ENCODE measurements at regions not wholly inside any gene's neighbourhood (a gene's known extent, or its start where the extent isn't known, plus 50 kb on each side); places are given as distances from the start of the nearest gene placed in this dataset.
"Not testable (repeated sequence)": the region's sequence is repeated elsewhere in the genome, so short reads cannot be mapped to it uniquely, and the experiment has no call there.

GRCh38 chr16:29302433-29302832 is 104.1 kb downstream of the NPIPB11 start:
- H3K4me1 ChIP-seq (ENCODE audit: control insufficient read depth in 1 of 2, insufficient read depth in 2 of 2, low read length in 2 of 2); H3K27ac ChIP-seq (ENCODE audit: low read depth, low read length); H3K9me3 ChIP-seq (ENCODE audit: control insufficient read depth in 1 of 2, low read length in 2 of 2); H3K4me3 ChIP-seq (ENCODE audit: low read depth in 1 of 2, low read length in 2 of 2); H3K9ac ChIP-seq (ENCODE audit: low read depth in 1 of 2, low read length in 2 of 2); H3K27me3 ChIP-seq (ENCODE audit: control insufficient read depth in 1 of 2, insufficient read depth in 2 of 2, low read length in 2 of 2): not testable (repeated sequence)
- H3K36me3 ChIP-seq (ENCODE audit: control insufficient read depth in 1 of 2, insufficient read depth in 2 of 2, low read length in 2 of 2): peaks cover 0 to 15% of the 10 kb centered on the region in 2 donors

GRCh38 chr16:29301662-29302285 is 104.7 kb downstream of the NPIPB11 start:
- H3K4me1 ChIP-seq (ENCODE audit: control insufficient read depth in 1 of 2, insufficient read depth in 2 of 2, low read length in 2 of 2); H3K9me3 ChIP-seq (ENCODE audit: control insufficient read depth in 1 of 2, low read length in 2 of 2); H3K4me3 ChIP-seq (ENCODE audit: low read depth in 1 of 2, low read length in 2 of 2); H3K9ac ChIP-seq (ENCODE audit: low read depth in 1 of 2, low read length in 2 of 2); H3K27ac ChIP-seq (ENCODE audit: low read depth, low read length); H3K27me3 ChIP-seq (ENCODE audit: control insufficient read depth in 1 of 2, insufficient read depth in 2 of 2, low read length in 2 of 2): not testable (repeated sequence)
- peaks cover 0 to 15% of the 10 kb centered on the region in 2 donors for H3K36me3 ChIP-seq (ENCODE audit: control insufficient read depth in 1 of 2, insufficient read depth in 2 of 2, low read length in 2 of 2)

- not testable (repeated sequence) for H3K4me1 ChIP-seq (ENCODE audit: control insufficient read depth in 1 of 2, insufficient read depth in 2 of 2, low read length in 2 of 2); H3K27ac ChIP-seq (ENCODE audit: low read depth, low read length); H3K4me3 ChIP-seq (ENCODE audit: low read depth in 1 of 2, low read length in 2 of 2); H3K27me3 ChIP-seq (ENCODE audit: control insufficient read depth in 1 of 2, insufficient read depth in 2 of 2, low read length in 2 of 2); H3K9ac ChIP-seq (ENCODE audit: low read depth in 1 of 2, low read length in 2 of 2); H3K9me3 ChIP-seq (ENCODE audit: control insufficient read depth in 1 of 2, low read length in 2 of 2)
- peaks cover 0 to 15% of the 10 kb centered on the region in 2 donors for H3K36me3 ChIP-seq (ENCODE audit: control insufficient read depth in 1 of 2, insufficient read depth in 2 of 2, low read length in 2 of 2)
Measured at GRCh38 chr16:29300541-29301535, 105.7 kb downstream of the NPIPB11 start.

- not testable (repeated sequence) for H3K27me3 ChIP-seq (ENCODE audit: control insufficient read depth in 1 of 2, insufficient read depth in 2 of 2, low read length in 2 of 2); H3K9me3 ChIP-seq (ENCODE audit: control insufficient read depth in 1 of 2, low read length in 2 of 2); H3K9ac ChIP-seq (ENCODE audit: low read depth in 1 of 2, low read length in 2 of 2); H3K4me3 ChIP-seq (ENCODE audit: low read depth in 1 of 2, low read length in 2 of 2); H3K27ac ChIP-seq (ENCODE audit: low read depth, low read length); H3K4me1 ChIP-seq (ENCODE audit: control insufficient read depth in 1 of 2, insufficient read depth in 2 of 2, low read length in 2 of 2)
- H3K36me3 ChIP-seq (ENCODE audit: control insufficient read depth in 1 of 2, insufficient read depth in 2 of 2, low read length in 2 of 2): peaks cover 0 to 15% of the 10 kb centered on the region in 2 donors
Measured at GRCh38 chr16:29300030-29300491, 106.5 kb downstream of the NPIPB11 start.

- H3K4me1 ChIP-seq (ENCODE audit: control insufficient read depth in 1 of 2, insufficient read depth in 2 of 2, low read length in 2 of 2); H3K9ac ChIP-seq (ENCODE audit: low read depth in 1 of 2, low read length in 2 of 2); H3K27me3 ChIP-seq (ENCODE audit: control insufficient read depth in 1 of 2, insufficient read depth in 2 of 2, low read length in 2 of 2); H3K4me3 ChIP-seq (ENCODE audit: low read depth in 1 of 2, low read length in 2 of 2); H3K9me3 ChIP-seq (ENCODE audit: control insufficient read depth in 1 of 2, low read length in 2 of 2); H3K27ac ChIP-seq (ENCODE audit: low read depth, low read length): not testable (repeated sequence)
- H3K36me3 ChIP-seq (ENCODE audit: control insufficient read depth in 1 of 2, insufficient read depth in 2 of 2, low read length in 2 of 2): peaks cover 0 to 15% of the 10 kb centered on the region in 2 donors
Measured at GRCh38 chr16:29298997-29299396, 107.5 kb downstream of the NPIPB11 start.

- not testable (repeated sequence) for H3K9me3 ChIP-seq (ENCODE audit: control insufficient read depth in 1 of 2, low read length in 2 of 2); H3K9ac ChIP-seq (ENCODE audit: low read depth in 1 of 2, low read length in 2 of 2); H3K27ac ChIP-seq (ENCODE audit: low read depth, low read length); H3K27me3 ChIP-seq (ENCODE audit: control insufficient read depth in 1 of 2, insufficient read depth in 2 of 2, low read length in 2 of 2); H3K4me3 ChIP-seq (ENCODE audit: low read depth in 1 of 2, low read length in 2 of 2); H3K4me1 ChIP-seq (ENCODE audit: control insufficient read depth in 1 of 2, insufficient read depth in 2 of 2, low read length in 2 of 2)
- peaks cover 0 to 10% of the 10 kb centered on the region in 2 donors for H3K36me3 ChIP-seq (ENCODE audit: control insufficient read depth in 1 of 2, insufficient read depth in 2 of 2, low read length in 2 of 2)
Measured at GRCh38 chr16:29298307-29298706, 108.2 kb downstream of the NPIPB11 start.

- not testable (repeated sequence) for H3K27me3 ChIP-seq (ENCODE audit: control insufficient read depth in 1 of 2, insufficient read depth in 2 of 2, low read length in 2 of 2); H3K4me3 ChIP-seq (ENCODE audit: low read depth in 1 of 2, low read length in 2 of 2); H3K27ac ChIP-seq (ENCODE audit: low read depth, low read length); H3K9me3 ChIP-seq (ENCODE audit: control insufficient read depth in 1 of 2, low read length in 2 of 2); H3K4me1 ChIP-seq (ENCODE audit: control insufficient read depth in 1 of 2, insufficient read depth in 2 of 2, low read length in 2 of 2); H3K9ac ChIP-seq (ENCODE audit: low read depth in 1 of 2, low read length in 2 of 2); H3K36me3 ChIP-seq (ENCODE audit: control insufficient read depth in 1 of 2, insufficient read depth in 2 of 2, low read length in 2 of 2)
Measured at GRCh38 chr16:29297809-29298177, 108.7 kb downstream of the NPIPB11 start.

GRCh38 chr16:29297144-29297808 is 109.2 kb downstream of the NPIPB11 start:
- H3K27me3 ChIP-seq (ENCODE audit: control insufficient read depth in 1 of 2, insufficient read depth in 2 of 2, low read length in 2 of 2); H3K9ac ChIP-seq (ENCODE audit: low read depth in 1 of 2, low read length in 2 of 2); H3K4me1 ChIP-seq (ENCODE audit: control insufficient read depth in 1 of 2, insufficient read depth in 2 of 2, low read length in 2 of 2); H3K36me3 ChIP-seq (ENCODE audit: control insufficient read depth in 1 of 2, insufficient read depth in 2 of 2, low read length in 2 of 2); H3K4me3 ChIP-seq (ENCODE audit: low read depth in 1 of 2, low read length in 2 of 2); H3K9me3 ChIP-seq (ENCODE audit: control insufficient read depth in 1 of 2, low read length in 2 of 2); H3K27ac ChIP-seq (ENCODE audit: low read depth, low read length): not testable (repeated sequence)

GRCh38 chr16:29296176-29296575 is 110.3 kb downstream of the NPIPB11 start:
- not testable (repeated sequence) for H3K9me3 ChIP-seq (ENCODE audit: control insufficient read depth in 1 of 2, low read length in 2 of 2); H3K9ac ChIP-seq (ENCODE audit: low read depth in 1 of 2, low read length in 2 of 2); H3K4me3 ChIP-seq (ENCODE audit: low read depth in 1 of 2, low read length in 2 of 2); H3K4me1 ChIP-seq (ENCODE audit: control insufficient read depth in 1 of 2, insufficient read depth in 2 of 2, low read length in 2 of 2); H3K27me3 ChIP-seq (ENCODE audit: control insufficient read depth in 1 of 2, insufficient read depth in 2 of 2, low read length in 2 of 2); H3K36me3 ChIP-seq (ENCODE audit: control insufficient read depth in 1 of 2, insufficient read depth in 2 of 2, low read length in 2 of 2); H3K27ac ChIP-seq (ENCODE audit: low read depth, low read length)

Data from duodenal mucosa (tissue), 2 donors.